ENCODE measurements at regions not wholly inside any gene's neighbourhood (a gene's known extent, or its start where the extent isn't known, plus 50 kb on each side); places are given as distances from the start of the nearest gene placed in this dataset.

DNA sequence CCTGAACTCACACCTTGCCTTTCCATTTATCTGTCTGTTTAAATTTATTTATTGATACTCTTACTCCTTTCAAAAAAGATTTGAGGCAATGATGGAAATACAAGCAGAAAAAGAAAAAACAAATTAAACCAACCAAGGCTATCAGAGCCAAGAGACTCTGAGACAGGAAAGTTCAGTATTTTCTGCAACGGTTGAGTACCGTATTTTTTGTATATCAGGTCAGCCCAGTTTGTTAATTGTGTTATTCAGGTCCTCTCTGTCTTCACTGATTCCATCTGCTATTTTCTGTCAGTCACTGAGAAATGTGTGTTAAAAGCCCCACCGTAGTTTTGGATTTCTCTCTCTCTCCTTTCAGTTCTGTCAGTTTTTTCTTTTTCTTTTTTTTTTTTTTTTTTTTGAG, 134.5 kb upstream of the SMIM23 start:
- Histone ChIP-seq H2AK9ac (replicated peaks; ENCODE audit: low read depth, low read length, poor library complexity) (no peak overlapping the region), H2BK15ac (ENCODE audit: low read depth, low read length) (no peak overlapping the region), H3K4ac (ENCODE audit: low read depth, low read length) (no peak overlapping the region), H3K4me2 (ENCODE audit: low read depth, low read length) (no peak overlapping the region), H3K27ac (ENCODE audit: insufficient read depth, low read length) (no peak overlapping the region), H2BK120ac (ENCODE audit: low read depth, low read length) (no peak overlapping the region), H4K5ac (ENCODE audit: low read depth, low read length) (no peak overlapping the region), H3K79me1 (ENCODE audit: low read depth in 1 of 2, low read length in 2 of 2) (no peaks in the 10 kb centered on the region), H3K56ac (ENCODE audit: extremely low read depth, insufficient read depth, low read length) (no peak overlapping the region), H4K8ac (ENCODE audit: low read depth in 2 of 2, low read length in 2 of 2) (no peak overlapping the region), H4K20me1 (ENCODE audit: insufficient read depth, low read length) (no peaks in the 10 kb centered on the region), H4K91ac (ENCODE audit: insufficient read depth, low read depth, low read length) (no peak overlapping the region), H3K18ac (ENCODE audit: low read depth, low read length) (no peak overlapping the region), H3K9me3 (ENCODE audit: control insufficient read depth, insufficient read depth, low read length) (no peaks in the 10 kb centered on the region), H2AFZ (replicated peaks; ENCODE audit: low read length, poor library complexity) (no peak overlapping the region), H2BK5ac (ENCODE audit: low read depth, low read length, poor library complexity, severe bottlenecking) (no peak overlapping the region), H2BK20ac (ENCODE audit: low read depth, low read length) (no peak overlapping the region), H3K23ac (ENCODE audit: low read depth, low read length) (no peak overlapping the region), H3K4me3 (ENCODE audit: insufficient read depth, low read depth, low read length) (no peak overlapping the region), H3K27me3 (ENCODE audit: control insufficient read depth, insufficient read depth, low read length) (peaks cover 2% of the 10 kb centered on the region; the same call in 1 of the 2 replicates), H3K9ac (ENCODE audit: low read depth, low read length) (no peak overlapping the region), H3K14ac (replicated peaks; ENCODE audit: low read depth, low read length) (no peak overlapping the region), H3K4me1 (ENCODE audit: control insufficient read depth, insufficient read depth, low read length) (peaks cover 4% of the 10 kb centered on the region; the same call in 1 of the 2 replicates), H3K9me1 (ENCODE audit: insufficient read depth, low read length) (no peaks in the 10 kb centered on the region; the same call in 1 of the 2 replicates), H2AK5ac (ENCODE audit: low read depth, low read length) (no peak overlapping the region), H3K36me3 (ENCODE audit: control insufficient read depth, insufficient read depth, low read length) (no peaks in the 10 kb centered on the region)
- dilution Hi-C loops (cut with HindIII; ENCODE audit: low sequenced_read_pairs, unreplicated experiment): no loop called here
- no CpG with 5 or more reads among the region's 3 CpGs for WGBS, 2 experiments (ENCODE audit: extremely low coverage in 2 of 2, insufficient read length in 1 of 2)
- TF ChIP-seq MAZ (IDR thresholded peaks at IDR 0.05; ENCODE audit: borderline replicate concordance, low read depth, low read length): no peak
- no peak for TF ChIP-seq SMC3 (IDR thresholded peaks at IDR 0.05; ENCODE audit: low read depth, low read length)
- no TSS peak for BruUV-seq (replicated peaks)
- CTCF ChIA-PET: no interaction called here
- intact Hi-C loops (cut with micrococcal nuclease): no loop called here
- POLR2A ChIA-PET (ENCODE audit: unreplicated experiment): no interaction called here
- DNase-seq (no peak), ATAC-seq (ENCODE audit: low read depth) (no peak)
- in situ Hi-C loops (cut with MboI; ENCODE audit: low sequenced_read_pairs): no loop called here
